ENCODE measurements at regions not wholly inside any gene's neighbourhood (a gene's known extent, or its start where the extent isn't known, plus 50 kb on each side); places are given as distances from the start of the nearest gene placed in this dataset.
A peak's percentile ranks its signal among the peaks of the same experiment; 100 is the strongest.

- no peak for DNase-seq (ENCODE audit: low read depth)
Observed at GRCh38 chr18:67380867-67381266, 135.7 kb downstream of the DSEL start.

GRCh38 chr18:67379981-67380380 is 136.5 kb downstream of the DSEL start:
- DNase-seq (ENCODE audit: low read depth): no peak

- no peak for DNase-seq (ENCODE audit: low read depth)
Observed at GRCh38 chr18:67376372-67376771, 140.1 kb downstream of the DSEL start.

GRCh38 chr18:67373636-67374035 is 142.9 kb downstream of the DSEL start:
- DNase-seq (ENCODE audit: low read depth): no peak

GRCh38 chr18:67367540-67367939 is 149.0 kb downstream of the DSEL start:
- DNase-seq (ENCODE audit: low read depth): no peak

- no peak for DNase-seq (ENCODE audit: low read depth)
Observed at GRCh38 chr18:67363694-67364093, 152.8 kb downstream of the DSEL start.

GRCh38 chr18:67362906-67363305 is 153.6 kb downstream of the DSEL start:
- no peak for DNase-seq (ENCODE audit: low read depth)

GRCh38 chr18:67359873-67360838 is 156.4 kb downstream of the DSEL start:
- DNase-seq (ENCODE audit: low read depth): peak; percentile 1

- no peak for DNase-seq (ENCODE audit: low read depth)
Observed at GRCh38 chr18:67358947-67359346, 157.6 kb downstream of the DSEL start.

GRCh38 chr18:67354692-67355091 is 161.8 kb downstream of the DSEL start:
- DNase-seq (ENCODE audit: low read depth): no peak

GRCh38 chr18:67354091-67354490 is 162.4 kb downstream of the DSEL start:
- no peak for DNase-seq (ENCODE audit: low read depth)

- DNase-seq (ENCODE audit: low read depth): no peak
Observed at GRCh38 chr18:67347438-67347837, 169.1 kb downstream of the DSEL start.

- DNase-seq (ENCODE audit: low read depth): no peak
Observed at GRCh38 chr18:67342159-67342558, 174.4 kb downstream of the DSEL start.

- DNase-seq (ENCODE audit: low read depth): no peak
Observed at GRCh38 chr18:67337696-67338095, 178.8 kb downstream of the DSEL start.

- DNase-seq (ENCODE audit: low read depth): no peak
Observed at GRCh38 chr18:67331857-67332256, 184.7 kb downstream of the DSEL start.

- no peak for DNase-seq (ENCODE audit: low read depth)
Observed at GRCh38 chr18:67319109-67319508, 197.4 kb downstream of the DSEL start.

GRCh38 chr18:67318651-67319050 is 197.9 kb downstream of the DSEL start:
- DNase-seq (ENCODE audit: low read depth): no peak

GRCh38 chr18:67310826-67311225 is 205.7 kb downstream of the DSEL start:
- DNase-seq (ENCODE audit: low read depth): no peak

GRCh38 chr18:67308819-67309218 is 207.7 kb downstream of the DSEL start:
- no peak for DNase-seq (ENCODE audit: low read depth)

- no peak for DNase-seq (ENCODE audit: low read depth)
Observed at GRCh38 chr18:67305466-67305865, 211.1 kb downstream of the DSEL start.

- no peak for DNase-seq (ENCODE audit: low read depth)
Observed at GRCh38 chr18:67302043-67302442, 214.5 kb downstream of the DSEL start.

GRCh38 chr18:67301592-67301991 is 214.9 kb downstream of the DSEL start:
- no peak for DNase-seq (ENCODE audit: low read depth)

- DNase-seq (ENCODE audit: low read depth): no peak
Observed at GRCh38 chr18:67300498-67300897, 216.0 kb downstream of the DSEL start.

- no peak for DNase-seq (ENCODE audit: low read depth)
Observed at GRCh38 chr18:67292814-67293213, 223.7 kb downstream of the DSEL start.

All from stimulated activated CD8-positive, alpha-beta memory T cell treated with anti-CD3 and anti-CD28 coated beads, Interleukin-12 subunit alpha, Interleukin-12 subunit beta, amount 100 ng/mL, for 1 hour (primary cell).